NCI-H1092 treated with DMSO at 0.1 percent for 48 hours (cell line): ENCODE measurements at regions not wholly inside any gene's neighbourhood (a gene's known extent, or its start where the extent isn't known, plus 50 kb on each side); places are given as distances from the start of the nearest gene placed in this dataset.

Experiments
- DNase-seq: peaks from one replicate; lab custom pipeline; 2025; lab: John Stamatoyannopoulos, UW

DNA sequence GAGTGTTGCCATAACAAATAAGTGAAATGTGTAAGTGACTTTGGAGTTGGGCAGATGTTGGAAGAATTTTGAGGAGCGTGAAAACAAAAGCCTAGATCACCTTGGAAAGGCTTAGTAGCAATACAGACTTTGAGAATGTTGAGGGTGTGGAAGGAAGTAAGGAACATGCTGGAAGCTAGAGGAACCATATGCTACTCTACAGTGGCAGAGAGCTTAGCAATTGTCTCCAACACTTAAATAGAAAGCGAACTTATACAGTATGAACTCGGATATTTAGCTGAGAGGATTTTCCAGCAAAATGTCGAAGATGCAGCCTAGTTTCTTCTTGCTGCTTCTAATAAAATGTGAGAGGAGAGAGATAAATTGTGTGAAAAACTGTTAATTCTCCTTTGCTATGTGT lies 271.2 kb downstream of the ADRA2A start:
- DNase-seq = no peak

DNA sequence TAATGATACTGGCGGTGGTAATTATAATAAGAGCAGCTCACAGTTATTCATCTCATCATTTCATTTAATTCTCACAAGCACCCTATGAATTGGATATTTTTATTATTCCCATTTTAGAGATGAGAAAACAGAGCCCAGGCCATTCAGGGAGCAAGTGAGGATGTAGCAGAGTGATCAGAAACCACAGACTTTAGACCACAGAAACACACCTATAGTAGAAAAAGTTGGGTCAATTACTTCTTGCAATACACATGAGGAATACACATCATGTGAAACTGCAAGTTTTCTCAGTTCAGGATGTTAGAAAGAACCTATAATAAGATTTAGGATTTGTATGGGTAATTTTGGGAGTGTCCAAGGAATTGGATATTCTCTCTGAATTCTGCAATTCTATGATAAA lies 278.0 kb downstream of the ADRA2A start:
- no peak for DNase-seq

DNA sequence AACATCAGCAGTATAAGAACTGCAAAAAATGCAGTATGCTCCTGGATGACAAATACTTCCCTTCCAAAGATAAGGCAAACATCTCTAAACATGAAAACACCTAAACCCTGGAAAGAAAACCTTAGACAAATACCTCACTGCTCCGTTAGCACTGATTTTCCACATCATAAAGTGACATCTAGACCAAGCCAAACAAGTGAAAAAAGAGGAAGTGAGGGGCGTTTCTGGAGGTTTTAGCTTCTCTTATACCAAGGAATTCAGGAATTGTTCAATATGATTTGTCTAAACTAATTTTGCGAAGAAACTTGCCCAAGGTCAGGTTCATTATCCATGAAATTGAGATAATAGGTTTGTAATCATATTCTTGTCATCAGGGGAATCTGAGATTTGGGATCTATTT lies 279.7 kb downstream of the ADRA2A start:
- DNase-seq = no peak

- no peak for DNase-seq
Observed at GRCh38 chr10:111357859-111358258, 281.0 kb downstream of the ADRA2A start.

- peak; percentile 0 for DNase-seq
Observed at GRCh38 chr10:111360260-111360925, 283.6 kb downstream of the ADRA2A start.

DNA sequence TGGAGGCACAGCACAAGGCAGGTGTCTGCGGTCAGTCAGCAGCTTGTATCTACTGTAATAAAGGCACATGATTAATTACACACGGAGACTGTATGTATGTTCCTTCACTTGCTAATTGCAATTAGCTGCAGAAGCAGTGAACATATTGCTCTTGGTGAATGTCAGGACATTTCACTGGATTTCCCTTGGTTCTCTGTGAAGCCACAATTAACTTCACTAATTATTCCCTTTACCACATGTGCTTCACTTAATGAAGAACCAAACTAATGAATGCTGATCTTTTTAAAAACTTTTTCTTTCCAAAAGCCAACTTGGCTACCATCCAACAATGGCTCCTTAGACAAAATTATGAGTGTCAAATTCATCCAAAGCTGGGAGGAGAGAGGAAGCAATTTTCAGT lies 290.7 kb downstream of the ADRA2A start:
- no peak for DNase-seq

- DNase-seq = no peak
Observed at GRCh38 chr10:111370101-111370500, 293.3 kb downstream of the ADRA2A start.

- DNase-seq = no peak
Observed at GRCh38 chr10:111373696-111374095, 296.9 kb downstream of the ADRA2A start.

DNA sequence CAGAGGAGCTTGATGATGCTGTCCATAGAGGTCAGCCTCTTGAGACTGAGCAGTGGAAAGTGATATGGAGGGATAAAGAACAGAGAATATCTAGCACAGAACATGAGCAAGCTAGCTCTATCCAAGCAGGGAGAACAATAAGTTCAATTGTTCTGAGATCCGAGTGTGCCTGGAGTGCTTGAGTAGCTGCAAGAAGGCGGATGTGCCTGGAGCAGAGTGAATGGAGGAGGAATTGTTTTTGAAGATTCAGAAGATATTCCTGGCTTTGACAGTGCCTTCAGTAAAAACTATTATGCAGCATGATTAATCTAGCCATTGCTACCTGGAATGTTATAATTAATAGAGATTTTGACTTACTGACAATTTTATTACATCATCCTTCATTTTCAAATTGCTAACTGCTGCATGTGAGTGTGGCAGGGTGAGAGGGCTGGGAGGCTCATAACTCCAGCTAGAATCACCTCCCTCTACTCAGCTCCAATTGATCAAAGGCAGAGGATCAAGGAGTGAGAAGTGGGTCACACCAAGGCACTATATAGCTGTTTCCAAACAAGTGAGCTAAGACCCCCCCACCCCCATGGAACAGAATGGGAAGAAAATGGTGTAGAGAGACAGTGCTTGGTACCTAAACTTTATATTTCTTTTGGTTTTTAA lies 302.8 kb downstream of the ADRA2A start:
- no peak for DNase-seq

- no peak for DNase-seq
Observed at GRCh38 chr10:111384556-111384955, 307.7 kb downstream of the ADRA2A start.

DNA sequence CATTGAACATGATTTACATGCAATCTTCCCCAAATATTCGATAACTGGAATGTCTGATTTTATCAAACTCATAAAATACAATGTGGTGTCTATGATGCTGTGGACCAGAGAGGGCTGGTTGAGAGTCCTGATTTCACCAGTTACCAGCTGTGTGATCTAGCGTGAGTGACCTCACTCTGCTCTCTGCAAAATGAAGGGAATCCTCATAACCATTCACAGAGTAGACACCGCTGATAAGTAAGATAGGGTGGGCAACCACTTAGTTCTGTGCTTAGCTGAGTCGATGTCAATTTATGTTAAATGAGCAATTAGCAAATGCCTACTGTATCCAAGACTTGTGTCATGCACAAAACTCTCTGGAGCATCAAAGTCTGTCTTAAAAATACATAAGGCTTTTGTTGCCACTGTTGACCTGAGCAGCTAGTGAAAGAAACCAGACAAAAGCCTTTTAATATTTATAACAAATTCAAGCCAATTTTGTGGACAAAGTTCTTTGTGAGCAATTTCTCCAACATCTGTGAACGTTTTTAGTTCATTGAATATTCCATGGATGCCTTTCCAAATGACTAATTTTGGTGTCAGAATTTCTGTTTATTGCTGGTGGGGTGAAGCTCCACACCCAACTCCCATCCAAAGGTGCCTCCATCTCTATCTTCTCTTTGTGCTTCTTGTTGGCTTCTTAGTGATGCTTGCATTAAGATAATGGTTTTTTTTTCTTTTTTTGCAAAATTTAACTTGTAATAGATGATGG lies 314.2 kb downstream of the ADRA2A start:
- DNase-seq = no peak

GRCh38 chr10:111392159-111392558 lies 315.3 kb downstream of the ADRA2A start:
- DNase-seq = no peak

- DNase-seq = no peak
Observed at GRCh38 chr10:111392910-111393309, 316.1 kb downstream of the ADRA2A start.

- no peak for DNase-seq
Observed at GRCh38 chr10:111410740-111411139, 333.9 kb downstream of the ADRA2A start.

DNA sequence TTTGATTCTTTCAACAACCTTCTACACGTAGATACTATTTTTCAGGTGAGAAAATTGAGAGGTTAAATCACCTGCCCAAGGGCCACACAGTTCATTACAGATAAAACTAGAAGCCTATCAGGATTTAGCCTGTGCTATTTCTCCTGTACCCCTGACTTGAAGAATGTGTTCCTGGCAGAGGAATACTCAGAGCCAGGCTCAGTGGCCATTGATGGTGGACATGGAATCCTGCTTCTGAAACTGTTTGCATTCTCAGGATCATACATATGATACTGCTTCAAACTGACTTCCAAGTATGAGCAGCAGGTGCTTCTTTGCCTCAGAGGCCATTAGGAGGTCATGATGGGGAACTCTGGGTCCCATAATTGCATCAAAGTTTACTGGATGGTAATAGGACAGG lies 348.6 kb downstream of the ADRA2A start:
- no peak for DNase-seq

GRCh38 chr10:111429288-111430028 lies 352.6 kb downstream of the ADRA2A start:
- no peak for DNase-seq

DNA sequence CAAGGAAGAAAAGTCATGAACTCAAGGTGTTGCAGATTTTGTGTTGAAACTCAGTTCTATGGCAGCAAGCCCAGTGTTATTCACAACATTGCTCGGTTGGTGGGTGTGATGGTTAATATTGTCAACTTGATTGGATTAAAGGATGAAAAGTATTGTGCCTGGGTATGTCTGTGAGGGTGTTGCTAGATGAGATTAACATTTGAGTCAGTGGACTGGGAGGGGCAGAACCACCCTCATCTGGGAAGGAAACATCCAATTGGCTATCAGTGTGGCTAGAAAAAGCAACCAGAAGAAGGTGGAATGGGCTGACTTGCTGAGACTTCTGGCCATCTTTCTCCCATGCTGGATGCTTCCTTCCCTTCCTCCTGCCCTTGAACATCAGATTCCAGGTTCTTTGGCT lies 353.2 kb downstream of the ADRA2A start:
- no peak for DNase-seq

DNA sequence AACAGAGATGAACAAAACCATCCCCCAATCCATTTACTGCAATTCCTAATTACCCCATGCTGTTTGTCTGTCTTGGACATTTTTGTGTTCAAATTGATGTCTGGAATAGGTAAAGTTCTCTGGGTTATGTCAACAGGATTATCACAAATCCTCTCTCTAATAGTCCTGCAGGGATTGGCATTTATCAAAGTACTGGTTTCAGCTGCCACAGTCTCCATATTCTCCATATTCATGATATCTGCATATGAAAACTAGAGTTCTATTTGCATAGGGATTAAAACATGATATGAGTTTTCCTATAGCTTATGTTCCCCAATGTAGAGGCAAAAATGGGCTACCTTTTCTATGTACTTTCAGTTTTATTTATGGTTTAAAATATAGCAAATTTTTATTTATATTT lies 355.8 kb downstream of the ADRA2A start:
- DNase-seq = no peak

DNA sequence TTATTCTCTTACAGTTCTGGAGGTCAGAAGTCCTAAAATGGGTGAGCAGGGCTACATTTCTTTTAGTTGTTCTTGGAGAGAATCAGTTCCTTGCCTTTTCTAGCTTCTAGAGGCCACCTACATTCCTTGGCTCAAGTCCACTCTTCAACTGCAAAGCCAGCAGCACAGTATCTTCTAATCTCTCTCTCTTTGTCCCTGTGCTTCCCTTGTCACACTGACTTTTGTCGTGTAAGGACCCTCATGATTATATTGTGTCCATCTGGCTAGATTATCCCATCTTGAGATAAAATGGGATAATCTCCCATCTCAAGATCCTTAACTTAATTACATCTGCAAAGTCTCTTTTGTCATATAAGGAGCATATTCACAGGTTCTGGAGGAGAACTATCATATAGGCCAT lies 359.0 kb downstream of the ADRA2A start:
- DNase-seq = no peak

DNA sequence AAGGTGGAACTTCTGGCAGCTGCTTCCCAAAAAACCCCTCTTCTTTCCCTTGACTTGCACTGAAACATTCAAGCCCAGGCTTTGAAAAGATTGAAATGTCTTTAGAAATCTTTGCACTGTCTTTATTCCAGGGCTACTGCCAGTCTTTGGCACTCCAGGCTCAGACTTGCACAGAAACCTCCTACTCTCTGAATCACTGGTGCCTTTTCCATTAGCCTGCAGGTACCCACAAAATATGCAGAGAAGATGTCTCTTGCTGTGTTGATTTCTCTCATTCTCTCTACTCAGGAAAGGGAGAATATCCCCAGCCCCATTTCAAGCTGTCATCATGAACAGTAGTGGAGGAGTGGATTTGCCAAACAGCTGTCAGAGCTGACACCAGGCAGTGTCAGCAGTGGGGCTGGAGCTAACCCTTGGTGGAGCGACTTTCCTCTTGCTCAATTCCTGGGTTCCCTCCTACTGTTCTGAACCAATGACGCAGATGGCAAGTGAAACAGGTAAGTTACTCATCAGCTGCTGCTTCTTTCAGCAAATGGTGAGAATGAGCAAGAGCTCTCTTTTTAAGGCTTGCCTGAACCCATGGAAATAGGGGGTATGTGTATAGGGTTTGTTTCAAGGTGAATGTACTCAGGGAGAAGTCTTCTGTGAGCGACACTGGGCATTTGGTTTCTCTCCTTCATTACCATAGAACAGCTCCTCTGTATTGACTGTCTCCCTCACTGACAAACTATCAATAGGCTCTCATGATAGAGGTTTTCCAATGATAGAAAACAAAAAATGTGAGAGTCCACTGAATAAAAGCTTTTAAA lies 362.4 kb downstream of the ADRA2A start:
- DNase-seq = no peak

DNA sequence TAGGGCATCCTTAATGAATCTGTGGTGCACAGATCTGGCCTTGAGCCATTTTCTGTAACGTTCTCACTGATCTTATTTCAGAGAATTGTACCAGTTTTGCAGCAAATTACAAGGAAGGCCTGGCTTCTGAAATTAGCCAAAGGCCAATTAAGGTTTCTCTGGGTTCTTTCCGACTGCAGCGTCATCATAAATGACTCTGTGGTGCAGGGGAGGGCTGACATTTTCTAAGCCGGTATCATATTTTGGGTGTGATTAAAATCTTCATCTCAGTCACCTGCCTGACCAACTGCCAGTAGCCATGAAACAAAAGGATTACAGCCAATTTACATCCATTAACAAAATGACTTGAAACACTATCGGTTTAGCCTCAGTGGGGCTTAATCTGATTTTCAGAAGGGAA lies 363.7 kb downstream of the ADRA2A start:
- DNase-seq = no peak

- DNase-seq = no peak
Observed at GRCh38 chr10:111445667-111446066, 368.8 kb downstream of the ADRA2A start.
